IMR-90 (cell line): ENCODE measurements at regions not wholly inside any gene's neighbourhood (a gene's known extent, or its start where the extent isn't known, plus 50 kb on each side); places are given as distances from the start of the nearest gene placed in this dataset.

ENCODE experiments used
- ATAC-seq: fragments of 200-7000 bp; cut with Tn5 transposase; 2 replicates; pipeline ENCODE4 v1.9.1; 2020; ENCODE audit warnings: low read depth, mild to moderate bottlenecking, moderate library complexity
- BruUV-seq: library from RNA; stranded (reverse); fragments of 400-500 nt; replicated peaks from 2 replicates; lab custom pipeline; 2021; lab: Mats Ljungman, UMichigan
- CTCF ChIA-PET: fragments of 300-600 bp; formaldehyde crosslinking; extraction: SDS; loops from one replicate; lab custom pipeline; 2021; ENCODE audit warnings: antibody characterized with exemption; lab: Yijun Ruan, JAX
- POLR2A ChIA-PET: fragments of 300-600 bp; sonication (Branson Sonifier 250); formaldehyde crosslinking; loops from one replicate; lab custom pipeline; 2022; ENCODE audit warnings: antibody characterized with exemption; ENCODE audit not compliant: unreplicated experiment; lab: Charles Lee
- DNase-seq: peaks from one replicate; pipeline ENCODE4 v3.0.0; 2013
- H2AFZ ChIP-seq: replicated peaks from 2 replicates; pipeline ENCODE3; 2013; ENCODE audit warnings: low read length, mild to moderate bottlenecking; ENCODE audit not compliant: poor library complexity
- H2AK5ac ChIP-seq: 2 replicates; pipeline ENCODE4 v1.6.1; 2013; ENCODE audit warnings: low read depth, low read length, inconsistent platforms
- H2AK9ac ChIP-seq: replicated peaks from 2 replicates; pipeline ENCODE3; 2013; ENCODE audit warnings: mild to moderate bottlenecking, low read depth, low read length, moderate library complexity; ENCODE audit not compliant: poor library complexity
- H2BK120ac ChIP-seq: 2 replicates; pipeline ENCODE4 v1.6.1; 2013; ENCODE audit warnings: low read depth, low read length, inconsistent platforms
- H2BK15ac ChIP-seq: 3 replicates; pipeline ENCODE4 v1.6.1; 2013; ENCODE audit warnings: low read depth, low read length, inconsistent platforms
- H2BK20ac ChIP-seq: 2 replicates; pipeline ENCODE4 v1.6.1; 2013; ENCODE audit warnings: low read depth, mild to moderate bottlenecking, inconsistent platforms, low read length, moderate library complexity
- H2BK5ac ChIP-seq: 2 replicates; pipeline ENCODE4 v1.6.1; 2013; ENCODE audit warnings: mild to moderate bottlenecking, low read depth, low read length, inconsistent platforms; ENCODE audit not compliant: poor library complexity, severe bottlenecking
- H3K14ac ChIP-seq: replicated peaks from 2 replicates; pipeline ENCODE4 v1.6.1; 2013; ENCODE audit warnings: low read depth, low read length, inconsistent platforms
- H3K18ac ChIP-seq: 2 replicates; pipeline ENCODE4 v1.6.1; 2013; ENCODE audit warnings: low read depth, low read length, control low read depth
- H3K23ac ChIP-seq: 2 replicates; pipeline ENCODE4 v1.6.1; 2013; ENCODE audit warnings: low read depth, low read length, inconsistent platforms
- H3K27ac ChIP-seq: 2 replicates; pipeline ENCODE4 v1.5.1; 2013; ENCODE audit warnings: mild to moderate bottlenecking, control low read depth, low read length; ENCODE audit not compliant: insufficient read depth
- H3K27me3 ChIP-seq: 2 replicates; pipeline ENCODE4 v1.6.1; 2013; ENCODE audit warnings: low read length; ENCODE audit not compliant: control insufficient read depth, insufficient read depth
- H3K36me3 ChIP-seq: 2 replicates; pipeline ENCODE4 v1.6.1; 2013; ENCODE audit warnings: low read length, mixed read lengths; ENCODE audit not compliant: control insufficient read depth, insufficient read depth
- H3K4ac ChIP-seq: 2 replicates; pipeline ENCODE4 v1.6.1; 2013; ENCODE audit warnings: low read depth, low read length, inconsistent platforms
- H3K4me1 ChIP-seq: 2 replicates; pipeline ENCODE4 v1.6.1; 2013; ENCODE audit warnings: low read length, mixed read lengths; ENCODE audit not compliant: control insufficient read depth, insufficient read depth
- H3K4me2 ChIP-seq: 2 replicates; pipeline ENCODE4 v1.6.1; 2013; ENCODE audit warnings: low read depth, mild to moderate bottlenecking, control low read depth, low read length, moderate library complexity
- H3K4me3 ChIP-seq: 2 replicates; pipeline ENCODE4 v1.5.1; 2013; ENCODE audit warnings: low read depth, mild to moderate bottlenecking, control low read depth, low read length, moderate library complexity; ENCODE audit not compliant: insufficient read depth
- H3K56ac ChIP-seq: 2 replicates; pipeline ENCODE4 v1.6.1; 2013; ENCODE audit warnings: low read length, inconsistent platforms; ENCODE audit not compliant: insufficient read depth; ENCODE audit errors: extremely low read depth
- H3K79me1 ChIP-seq, 2 experiments: 2 replicates each; pipeline ENCODE4 v1.6.1; 2013; ENCODE audit warnings: low read length in 2 of 2, inconsistent platforms in 1 of 2, low read depth in 1 of 2
- H3K9ac ChIP-seq: 2 replicates; pipeline ENCODE4 v1.6.1; 2013; ENCODE audit warnings: low read depth, low read length, control low read depth
- H3K9me1 ChIP-seq: 2 replicates; pipeline ENCODE4 v1.6.1; 2013; ENCODE audit warnings: low read length, inconsistent platforms; ENCODE audit not compliant: insufficient read depth
- H3K9me3 ChIP-seq: 2 replicates; pipeline ENCODE4 v1.6.1; 2013; ENCODE audit warnings: low read length; ENCODE audit not compliant: control insufficient read depth, insufficient read depth
- H4K20me1 ChIP-seq: 2 replicates; pipeline ENCODE4 v1.6.1; 2013; ENCODE audit warnings: low read length, inconsistent platforms; ENCODE audit not compliant: insufficient read depth
- H4K5ac ChIP-seq: 2 replicates; pipeline ENCODE4 v1.6.1; 2013; ENCODE audit warnings: mild to moderate bottlenecking, low read depth, low read length, control low read depth
- H4K8ac ChIP-seq, 2 experiments: 2 replicates each; pipeline ENCODE4 v1.6.1; 2013; ENCODE audit warnings: low read depth in 2 of 2, low read length in 2 of 2, control low read depth in 1 of 2, inconsistent platforms in 1 of 2
- H4K91ac ChIP-seq: 2 replicates; pipeline ENCODE4 v1.6.1; 2013; ENCODE audit warnings: low read depth, low read length, inconsistent platforms; ENCODE audit not compliant: insufficient read depth
- CHD1 ChIP-seq: IDR thresholded peaks from 2 replicates; pipeline ENCODE4 v1.6.1; 2012; ENCODE audit warnings: low read depth, low read length, improper control_type of control experiment
- FOS ChIP-seq: fragments of 150-350 bp; IDR thresholded peaks from 2 replicates; pipeline ENCODE4 v1.6.1; 2016; ENCODE audit warnings: low read depth, low read length
- MAZ ChIP-seq: IDR thresholded peaks from 2 replicates; pipeline ENCODE4 v1.6.1; 2012; ENCODE audit warnings: low read depth, mild to moderate bottlenecking, low read length, improper control_type of control experiment, moderate library complexity, borderline replicate concordance
- NFE2L2 ChIP-seq: fragments of 150-350 bp; IDR thresholded peaks from 2 replicates; pipeline ENCODE4 v1.6.1; 2016; ENCODE audit warnings: low read depth, mild to moderate bottlenecking, low read length
- RAD21 ChIP-seq: IDR thresholded peaks from 2 replicates; pipeline ENCODE4 v1.6.1; 2012; ENCODE audit warnings: low read length, improper control_type of control experiment
- RFX5 ChIP-seq: IDR thresholded peaks from 2 replicates; pipeline ENCODE4 v1.8.0; 2012; ENCODE audit warnings: low read depth, mild to moderate bottlenecking, low read length, moderate library complexity
- WGBS, 2 experiments: methylation state at CpG; one replicate each; pipeline versions ENCODE4 v1.1.5 to v1.1.7; 2013; ENCODE audit warnings: missing lambda C conversion rate in 2 of 2; ENCODE audit not compliant: insufficient read length in 1 of 2; ENCODE audit errors: extremely low coverage in 2 of 2; 5-methylcytosine and 5-hydroxymethylcytosine counted together
- dilution Hi-C: fragments of 300-500 bp; cut with HindIII; formaldehyde crosslinking; loops from one replicate; pipeline ENCODE4 v1.14.3; 2018; ENCODE audit warnings: low sequenced_read_pairs; ENCODE audit not compliant: unreplicated experiment
- in situ Hi-C: fragments of 300-500 bp; cut with MboI; formaldehyde crosslinking; loops from 3 replicates; pipeline ENCODE4 v1.14.3; 2019; ENCODE audit warnings: low sequenced_read_pairs, inconsistent platforms, mixed read lengths
- intact Hi-C: fragments of 100-400 bp; cut with micrococcal nuclease; formaldehyde crosslinking; loops from 2 replicates; pipeline ENCODE4 v1.10.0; 2022
- TF ChIP-seq, protein P1 (sequence below): fragments of 150-350 bp; IDR thresholded peaks from 2 replicates; pipeline ENCODE4 v1.6.1; 2016; ENCODE audit warnings: low read depth, mild to moderate bottlenecking, low read length, moderate library complexity, borderline replicate concordance

DNA sequence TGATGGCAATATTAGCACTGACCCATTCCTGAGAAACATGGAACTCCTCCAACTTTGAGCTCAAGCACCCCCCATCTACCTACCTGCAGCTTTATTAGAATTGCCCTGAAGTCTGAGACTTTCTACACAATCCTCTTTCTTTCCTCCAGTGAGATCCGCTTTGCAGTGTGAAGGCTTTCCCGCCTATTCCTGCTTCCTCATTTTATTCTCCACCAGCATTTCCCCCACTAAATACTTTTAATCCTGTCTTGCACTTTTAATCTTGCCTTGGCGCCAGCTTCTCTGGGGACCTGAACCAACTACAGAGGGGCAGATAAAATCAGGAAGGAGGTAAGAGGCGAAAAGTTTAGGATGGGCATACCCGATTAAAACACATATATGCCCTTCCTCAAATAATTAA lies 178.1 kb upstream of the PRDM1 start:
- ChIA-PET POLR2A (no interaction called here), CTCF (interaction anchor here (0.6 kb wide), 1 partner anchor 830 kb away, joined by 3 read pairs; no protein-coding TSS in a partner anchor)
- in situ Hi-C loops, result no loop called here
- no peak overlapping the region for H3K4ac ChIP-seq
- no peaks in the 10 kb centered on the region for H4K20me1 ChIP-seq
- dilution Hi-C loops, result no loop called here
- no peak overlapping the region for H3K14ac ChIP-seq
- no TSS peak for BruUV-seq
- H2AK9ac ChIP-seq, result no peak overlapping the region
- DNase-seq (no peak), ATAC-seq (no peak)
- H3K4me2 ChIP-seq, result no peak overlapping the region
- H3K27ac ChIP-seq, result no peak overlapping the region
- no peak overlapping the region for H2BK20ac ChIP-seq
- no peak overlapping the region for H3K4me3 ChIP-seq
- no peak overlapping the region for H4K91ac ChIP-seq
- H3K9me1 ChIP-seq, result no peaks in the 10 kb centered on the region
- H2BK5ac ChIP-seq, result no peak overlapping the region
- no peak overlapping the region for H3K9ac ChIP-seq
- no peak overlapping the region for H2BK15ac ChIP-seq
- no peak overlapping the region for H2AFZ ChIP-seq
- H3K27me3 ChIP-seq, result no peaks in the 10 kb centered on the region
- no peak overlapping the region for H3K56ac ChIP-seq
- no peak overlapping the region for H3K18ac ChIP-seq
- no peak for TF ChIP-seq NFE2L2
- no peak for TF ChIP-seq CHD1
- TF ChIP-seq RAD21, result no peak
- no peak for TF ChIP-seq FOS
- TF ChIP-seq RFX5, result no peak
- TF ChIP-seq, protein P1, sequence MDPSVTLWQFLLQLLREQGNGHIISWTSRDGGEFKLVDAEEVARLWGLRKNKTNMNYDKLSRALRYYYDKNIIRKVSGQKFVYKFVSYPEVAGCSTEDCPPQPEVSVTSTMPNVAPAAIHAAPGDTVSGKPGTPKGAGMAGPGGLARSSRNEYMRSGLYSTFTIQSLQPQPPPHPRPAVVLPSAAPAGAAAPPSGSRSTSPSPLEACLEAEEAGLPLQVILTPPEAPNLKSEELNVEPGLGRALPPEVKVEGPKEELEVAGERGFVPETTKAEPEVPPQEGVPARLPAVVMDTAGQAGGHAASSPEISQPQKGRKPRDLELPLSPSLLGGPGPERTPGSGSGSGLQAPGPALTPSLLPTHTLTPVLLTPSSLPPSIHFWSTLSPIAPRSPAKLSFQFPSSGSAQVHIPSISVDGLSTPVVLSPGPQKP, result no peak
- TF ChIP-seq MAZ, result no peak
- H2BK120ac ChIP-seq, result no peak overlapping the region
- H3K23ac ChIP-seq, result no peak overlapping the region
- H3K4me1 ChIP-seq, result no peaks in the 10 kb centered on the region
- H3K36me3 ChIP-seq, result no peaks in the 10 kb centered on the region
- intact Hi-C loops, result no loop called here
- 100% methylated on average over 1 of the region's 5 CpGs; no CpG with 5 or more reads in 1 of the 2 experiments for WGBS, 2 experiments
- H2AK5ac ChIP-seq, result no peak overlapping the region
- no peak overlapping the region for H4K8ac ChIP-seq
- no peak overlapping the region for H4K5ac ChIP-seq
- H3K79me1 ChIP-seq, result no peaks in the 10 kb centered on the region
- H3K9me3 ChIP-seq, result no peaks in the 10 kb centered on the region
